ENCODE measurements at regions not wholly inside any gene's neighbourhood (a gene's known extent, or its start where the extent isn't known, plus 50 kb on each side); places are given as distances from the start of the nearest gene placed in this dataset.

- DNase-seq (ENCODE audit: low read depth, low spot score) = no peak
- ChIA-PET POLR2A (no interaction called here), CTCF (no interaction called here), RAD21 (ENCODE audit: low non-redundant PET in 1 of 2, low total read pairs in 2 of 2, uncharacterized antibody in 2 of 2, unreplicated experiment in 2 of 2) (no interaction called here)
- Histone ChIP-seq H3K4me1 (ENCODE audit: control insufficient read depth in 1 of 2, insufficient read depth in 2 of 2, low read length in 2 of 2) (no peaks in the 10 kb centered on the region), H2AFZ (ENCODE audit: low read depth, low read length, poor library complexity, severe bottlenecking) (no peak overlapping the region), H4K20me1 (ENCODE audit: insufficient read depth) (no peaks in the 10 kb centered on the region), H3K9me3 (ENCODE audit: control insufficient read depth in 1 of 2, insufficient read depth in 1 of 2, low read depth in 1 of 2, low read length in 2 of 2) (no peaks in the 10 kb centered on the region), H3K4me3 (replicated peaks in 1 of 2; ENCODE audit: low read depth in 1 of 2, low read length in 2 of 2) (no peak overlapping the region), H3K9me2 (ENCODE audit: insufficient read depth) (peaks cover 4% of the 10 kb centered on the region; the same call in 1 of the 2 replicates), H3K79me2 (ENCODE audit: insufficient read depth, low read length) (no peaks in the 10 kb centered on the region), H3K36me3 (ENCODE audit: control insufficient read depth in 1 of 2, insufficient read depth in 2 of 2, low read length in 2 of 2) (no peaks in the 10 kb centered on the region), H3K27ac (ENCODE audit: low read depth, low read length) (no peak overlapping the region), H3K4me2 (ENCODE audit: low read length) (no peak overlapping the region), H3K27me3 (ENCODE audit: insufficient read depth, low read length) (no peaks in the 10 kb centered on the region), H3K9ac (ENCODE audit: low read length) (no peak overlapping the region)
- TF ChIP-seq JUND (IDR thresholded peaks at IDR 0.05) (no peak), FOSL1 (IDR thresholded peaks at IDR 0.05; ENCODE audit: low read depth) (no peak), RAD21 (IDR thresholded peaks at IDR 0.05; ENCODE audit: low read depth) (no peak), ELF1 (IDR thresholded peaks at IDR 0.05; ENCODE audit: borderline replicate concordance, low read depth) (no peak), SRF (IDR thresholded peaks at IDR 0.05; ENCODE audit: low read depth) (no peak), EZH2phosphoT487 (IDR thresholded peaks at IDR 0.05; ENCODE audit: borderline replicate concordance) (no peak), CEBPB (IDR thresholded peaks at IDR 0.05; ENCODE audit: low read depth) (no peak), EZH2 (IDR thresholded peaks at IDR 0.05) (no peak)
- intact Hi-C loops (cut with micrococcal nuclease) = no loop called here
- ATAC-seq = no peak
- BruUV-seq (replicated peaks) = no TSS peak
Measured at GRCh38 chr1:218895064-218895587, 278.6 kb upstream of the LYPLAL1 start.

DNA sequence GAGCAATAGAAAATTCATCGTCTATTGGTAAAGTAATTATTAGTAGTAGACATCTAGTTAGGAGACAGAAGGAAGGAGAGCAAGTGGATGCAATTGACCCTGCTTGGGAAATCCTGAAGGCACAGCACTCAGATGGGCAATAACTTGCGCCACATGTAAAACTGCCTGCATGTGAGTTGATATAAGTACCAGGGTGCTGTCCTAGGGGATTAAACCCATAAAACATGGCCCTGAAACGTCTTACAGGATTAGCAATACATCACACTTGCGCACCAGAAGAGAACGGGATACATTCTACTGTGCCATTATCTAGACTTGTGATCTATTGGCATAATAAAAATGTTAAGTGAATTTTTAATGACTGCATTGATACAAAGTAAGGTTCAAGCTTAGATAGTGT is 277.5 kb upstream of the LYPLAL1 start:
- Histone ChIP-seq H3K9ac (ENCODE audit: low read length) (no peak overlapping the region), H3K27me3 (ENCODE audit: insufficient read depth, low read length) (no peaks in the 10 kb centered on the region), H3K4me3 (replicated peaks in 1 of 2; ENCODE audit: low read depth in 1 of 2, low read length in 2 of 2) (no peak overlapping the region), H3K4me1 (ENCODE audit: control insufficient read depth in 1 of 2, insufficient read depth in 2 of 2, low read length in 2 of 2) (no peaks in the 10 kb centered on the region), H3K79me2 (ENCODE audit: insufficient read depth, low read length) (no peaks in the 10 kb centered on the region), H3K36me3 (ENCODE audit: control insufficient read depth in 1 of 2, insufficient read depth in 2 of 2, low read length in 2 of 2) (no peaks in the 10 kb centered on the region), H4K20me1 (ENCODE audit: insufficient read depth) (no peaks in the 10 kb centered on the region), H2AFZ (ENCODE audit: low read depth, low read length, poor library complexity, severe bottlenecking) (no peak overlapping the region), H3K4me2 (ENCODE audit: low read length) (no peak overlapping the region), H3K9me2 (ENCODE audit: insufficient read depth) (peaks cover 4% of the 10 kb centered on the region; the same call in 1 of the 2 replicates), H3K9me3 (ENCODE audit: control insufficient read depth in 1 of 2, insufficient read depth in 1 of 2, low read depth in 1 of 2, low read length in 2 of 2) (no peaks in the 10 kb centered on the region), H3K27ac (ENCODE audit: low read depth, low read length) (no peak overlapping the region)
- CTCF ChIA-PET = no interaction called here
- intact Hi-C loops (cut with micrococcal nuclease) = no loop called here
- POLR2A ChIA-PET = no interaction called here
- RAD21 ChIA-PET (ENCODE audit: low non-redundant PET in 1 of 2, low total read pairs in 2 of 2, uncharacterized antibody in 2 of 2, unreplicated experiment in 2 of 2) = no interaction called here
- BruUV-seq (replicated peaks) = no TSS peak
- no peak for ATAC-seq
- DNase-seq (ENCODE audit: low read depth, low spot score) = no peak
- TF ChIP-seq YY1 (IDR thresholded peaks at IDR 0.05; ENCODE audit: extremely low read depth, insufficient replicate concordance, low read depth, low read length) (no peak), CTCF (IDR thresholded peaks at IDR 0.05 in 2 of 3, conservative IDR thresholded peaks at IDR 0.05 in 1 of 3; ENCODE audit: borderline replicate concordance in 1 of 3, insufficient read depth in 1 of 3, low read depth in 2 of 3, low read length in 2 of 3) (no peak), RAD21 (IDR thresholded peaks at IDR 0.05; ENCODE audit: low read depth) (no peak), CBX3 (IDR thresholded peaks at IDR 0.05; ENCODE audit: low read depth) (no peak), EZH2phosphoT487 (IDR thresholded peaks at IDR 0.05; ENCODE audit: borderline replicate concordance) (no peak), REST (IDR thresholded peaks at IDR 0.05; ENCODE audit: low read depth) (no peak), SRF (IDR thresholded peaks at IDR 0.05; ENCODE audit: low read depth) (no peak), POLR2A (IDR thresholded peaks at IDR 0.05; ENCODE audit: borderline replicate concordance, extremely low read depth, insufficient read depth, insufficient read length) (no peak), EZH2 (IDR thresholded peaks at IDR 0.05) (no peak), ZNF274 (IDR thresholded peaks at IDR 0.05; ENCODE audit: low read depth, low read length) (no peak), MAX (IDR thresholded peaks at IDR 0.05) (no peak)
- TF ChIP-seq, protein P1, sequence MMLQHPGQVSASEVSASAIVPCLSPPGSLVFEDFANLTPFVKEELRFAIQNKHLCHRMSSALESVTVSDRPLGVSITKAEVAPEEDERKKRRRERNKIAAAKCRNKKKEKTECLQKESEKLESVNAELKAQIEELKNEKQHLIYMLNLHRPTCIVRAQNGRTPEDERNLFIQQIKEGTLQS (IDR thresholded peaks at IDR 0.05) = no peak
